HG03066 (cell line): ENCODE measurements at regions not wholly inside any gene's neighbourhood (a gene's known extent, or its start where the extent isn't known, plus 50 kb on each side); places are given as distances from the start of the nearest gene placed in this dataset.
"Not testable (repeated sequence)": the region's sequence is repeated elsewhere in the genome, so short reads cannot be mapped to it uniquely, and the experiment has no call there.

ENCODE experiments used
- ATAC-seq: cut with Tn5 transposase; IDR thresholded peaks from one replicate; pipeline ENCODE4 v1.9.1; 2021; ENCODE audit warnings: low read depth; ENCODE audit not compliant: unreplicated experiment

DNA sequence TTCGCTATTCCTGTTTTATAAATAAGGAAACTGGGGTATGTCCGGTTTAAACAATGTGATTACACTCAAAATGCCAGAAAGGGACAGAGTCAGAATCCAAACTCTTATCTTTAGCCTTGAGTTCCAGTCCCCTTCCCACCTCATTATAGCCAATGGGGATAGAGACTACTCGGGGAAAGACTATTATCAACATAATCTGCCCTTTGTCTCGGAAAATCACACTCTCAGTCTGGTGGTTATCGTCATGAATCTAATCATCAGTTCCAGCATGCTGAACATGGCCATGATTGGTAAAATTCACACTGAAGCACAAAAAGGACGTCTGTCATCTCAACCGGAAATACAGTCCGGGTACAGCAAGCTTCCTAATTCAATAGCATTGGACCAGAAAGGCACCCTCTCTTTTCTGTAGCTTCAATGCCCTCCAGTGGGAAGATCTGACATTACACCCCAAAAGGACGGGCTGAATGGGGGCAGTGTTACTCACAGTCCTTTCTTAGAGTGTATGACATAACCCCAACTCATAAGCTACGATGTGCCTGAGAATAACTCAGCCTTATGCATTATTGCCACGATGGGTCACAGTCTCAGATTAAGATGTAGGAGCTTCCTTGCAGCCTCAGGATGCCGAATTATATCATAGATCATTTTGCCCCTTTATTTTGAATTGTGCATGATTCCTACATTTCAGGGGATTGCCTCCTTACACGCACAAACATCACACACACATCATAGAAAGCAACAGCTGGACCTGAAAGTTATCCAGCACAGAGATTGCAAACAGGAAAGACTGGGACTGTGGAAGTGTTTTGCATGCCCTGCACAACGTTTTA lies 390.4 kb upstream of the LMCD1 start:
- peak; percentile 93 for ATAC-seq

DNA sequence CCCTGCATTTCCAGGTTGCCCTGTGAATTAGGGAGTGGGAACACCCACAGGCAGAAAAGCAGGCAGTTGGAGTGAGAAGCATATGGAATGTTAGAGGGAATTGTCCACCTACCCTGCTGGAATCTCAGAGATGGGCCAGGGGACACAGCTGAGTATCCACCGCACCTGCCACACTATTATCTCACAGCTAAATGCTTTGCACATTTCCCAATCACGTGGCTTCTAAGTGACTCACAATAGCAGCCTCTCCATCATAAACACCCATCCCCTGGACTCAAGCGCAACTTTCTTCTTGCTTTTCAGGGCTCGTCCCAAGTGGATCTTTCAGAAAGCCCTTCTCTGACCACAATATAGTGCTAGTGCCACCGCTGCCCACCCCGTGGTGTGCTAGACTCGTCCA lies 389.0 kb upstream of the LMCD1 start:
- ATAC-seq: no peak

DNA sequence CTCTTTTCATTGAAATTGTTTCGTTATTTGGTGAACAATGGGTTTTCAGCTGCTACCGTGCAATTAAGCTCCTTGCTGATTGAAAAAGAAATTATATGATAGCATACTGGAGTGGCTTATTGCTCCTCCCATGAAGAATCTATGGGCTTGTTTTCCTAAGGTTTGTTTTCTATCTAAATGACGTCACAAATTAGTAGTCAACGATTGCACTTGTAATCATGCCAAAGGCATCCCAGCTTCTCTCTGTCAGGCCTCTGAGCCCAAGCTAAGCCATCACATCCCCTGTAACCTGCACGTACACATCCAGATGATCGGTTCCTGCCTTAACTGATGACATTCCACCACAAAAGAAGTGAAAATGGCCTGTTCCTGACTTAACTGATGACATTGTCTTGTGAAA lies 388.0 kb upstream of the LMCD1 start:
- no peak for ATAC-seq

DNA sequence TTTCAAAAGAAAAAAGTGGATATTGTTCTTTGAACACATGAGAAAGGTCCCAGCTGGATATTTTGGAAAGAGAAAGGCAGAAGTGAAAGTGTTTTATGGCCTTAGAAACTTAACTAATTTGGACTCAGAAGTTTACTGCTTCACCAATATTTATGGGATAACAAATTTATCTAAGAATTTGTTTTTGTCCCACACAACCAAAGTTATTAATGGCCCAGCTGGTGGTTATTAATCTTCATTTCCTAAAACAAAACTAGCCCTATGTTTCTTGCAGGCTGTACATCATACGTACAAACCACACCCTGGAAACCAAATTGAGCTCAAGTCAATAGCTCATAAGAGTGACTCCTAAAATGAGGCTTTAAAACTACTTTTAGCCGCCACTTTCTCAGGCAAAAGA lies 372.9 kb upstream of the LMCD1 start:
- ATAC-seq: no peak

DNA sequence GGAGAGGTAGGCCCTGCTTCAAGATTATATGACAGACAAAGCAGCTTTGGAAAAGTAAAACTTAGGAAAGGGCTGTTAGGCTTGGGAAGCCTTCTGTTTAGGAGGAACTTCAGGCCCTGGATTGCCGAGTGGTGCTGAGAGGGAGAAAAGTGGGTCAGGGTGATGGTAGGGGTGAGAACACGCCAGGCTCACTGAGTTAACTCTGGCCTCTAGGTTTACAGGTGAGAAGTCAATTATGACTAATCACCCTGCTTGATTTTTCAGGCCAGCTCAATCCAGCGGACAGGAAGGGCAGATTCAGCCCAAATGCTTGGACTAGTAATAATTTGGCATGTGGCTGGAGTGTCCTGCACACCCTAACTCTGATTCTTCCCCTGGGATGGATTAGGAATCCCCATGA lies 365.1 kb upstream of the LMCD1 start:
- ATAC-seq: no peak

DNA sequence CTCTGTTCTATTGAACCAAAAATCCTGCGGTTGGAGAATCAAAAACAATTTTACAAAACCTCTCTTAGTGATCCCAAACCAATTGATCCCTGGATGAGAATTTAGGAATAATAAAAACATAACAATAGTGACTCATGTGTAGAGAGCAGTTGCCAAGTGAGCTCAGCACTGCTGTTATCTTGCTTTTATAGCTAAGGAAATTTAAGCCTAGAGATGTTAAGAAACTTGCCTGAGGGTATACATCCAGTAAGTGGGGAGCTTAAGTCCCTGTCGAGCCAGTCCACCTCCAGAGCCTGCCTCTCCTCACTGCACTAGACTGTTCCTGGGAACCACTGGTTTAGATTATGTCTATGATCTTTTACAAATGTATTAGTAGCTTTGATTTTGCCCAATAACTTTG lies 358.4 kb upstream of the LMCD1 start:
- ATAC-seq: no peak

DNA sequence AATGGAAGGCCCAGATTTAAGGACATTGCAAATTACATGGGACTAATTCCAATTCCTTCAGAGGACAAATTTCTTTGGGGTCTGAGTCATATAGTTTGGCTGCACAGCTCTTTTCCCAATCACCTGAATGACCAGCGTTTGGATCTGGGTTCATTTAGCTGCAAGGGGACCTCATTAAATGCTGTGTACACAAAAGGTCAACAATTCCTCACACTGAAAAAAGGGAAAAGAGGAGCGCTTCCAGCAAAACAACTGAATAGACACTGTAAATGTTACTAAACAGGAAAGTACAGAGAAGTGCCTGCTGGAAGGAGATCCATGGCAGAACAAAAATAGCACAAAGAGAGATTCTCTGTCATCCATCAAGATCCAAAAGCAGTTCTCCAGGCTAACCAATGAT lies 356.0 kb upstream of the LMCD1 start:
- ATAC-seq: no peak

DNA sequence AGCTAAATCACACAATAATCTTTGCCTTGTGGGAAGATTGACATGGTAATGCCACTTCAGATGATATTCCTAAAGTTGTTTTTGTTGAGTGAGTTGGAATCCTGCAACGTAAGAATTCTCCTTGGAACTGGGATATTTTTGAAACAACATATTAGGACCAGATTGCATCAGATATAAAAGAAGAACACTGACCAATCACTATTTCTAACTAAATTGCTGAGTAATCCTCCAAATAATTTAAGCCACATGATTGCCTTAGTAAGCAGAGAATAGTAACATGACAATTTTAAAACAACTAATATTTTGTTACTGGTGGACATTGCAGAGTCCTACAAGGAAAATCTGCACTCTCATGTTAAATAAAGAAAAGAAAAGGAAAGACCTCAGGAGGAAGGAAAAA lies 353.9 kb upstream of the LMCD1 start:
- no peak for ATAC-seq

DNA sequence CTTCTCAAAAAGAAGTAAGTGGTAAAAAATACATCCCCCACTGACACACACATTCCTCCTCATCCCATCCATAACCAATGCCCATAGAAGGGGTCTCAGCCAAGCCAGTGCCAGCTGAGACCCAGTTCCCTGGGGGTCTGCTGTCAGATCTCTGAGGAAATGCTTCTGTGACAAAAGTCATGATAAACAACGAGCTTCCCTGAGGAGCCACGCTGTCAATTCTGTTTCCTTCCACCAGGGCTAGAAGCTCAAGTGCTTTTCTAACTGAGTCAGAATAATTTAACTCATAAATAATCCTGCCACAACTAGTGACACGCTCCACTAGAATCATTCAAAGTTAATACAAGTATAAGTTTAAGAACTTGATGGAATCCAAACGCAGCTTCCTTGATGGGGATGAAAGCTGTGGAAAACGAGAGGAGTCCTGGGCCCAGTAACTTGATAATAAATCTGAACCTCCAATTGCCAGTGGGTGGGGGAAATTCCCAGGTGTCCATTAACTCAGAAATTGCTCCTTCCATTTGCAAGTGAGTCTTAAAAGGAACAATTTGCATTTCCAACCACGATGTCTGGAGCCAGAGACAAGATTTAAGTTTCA lies 348.7 kb upstream of the LMCD1 start:
- ATAC-seq: no peak

DNA sequence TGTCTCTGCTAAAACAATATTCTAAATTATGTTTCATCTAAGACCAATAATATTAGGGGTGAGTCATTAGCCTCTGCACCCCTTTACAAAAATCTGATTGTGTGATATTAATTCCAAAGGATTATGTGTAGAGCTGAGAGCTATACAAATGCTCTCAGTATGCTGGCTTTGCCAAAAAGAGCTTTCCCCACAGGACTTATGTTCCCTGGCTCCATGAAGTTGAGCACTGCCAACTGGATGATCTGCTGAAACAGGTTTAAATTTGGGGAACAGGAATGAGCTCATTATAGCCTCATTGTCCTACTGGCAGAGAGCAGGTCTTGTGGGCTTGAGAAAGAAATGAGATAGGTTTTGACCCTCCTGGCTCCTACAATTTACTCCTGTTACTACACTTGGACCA lies 347.8 kb upstream of the LMCD1 start:
- ATAC-seq: no peak

DNA sequence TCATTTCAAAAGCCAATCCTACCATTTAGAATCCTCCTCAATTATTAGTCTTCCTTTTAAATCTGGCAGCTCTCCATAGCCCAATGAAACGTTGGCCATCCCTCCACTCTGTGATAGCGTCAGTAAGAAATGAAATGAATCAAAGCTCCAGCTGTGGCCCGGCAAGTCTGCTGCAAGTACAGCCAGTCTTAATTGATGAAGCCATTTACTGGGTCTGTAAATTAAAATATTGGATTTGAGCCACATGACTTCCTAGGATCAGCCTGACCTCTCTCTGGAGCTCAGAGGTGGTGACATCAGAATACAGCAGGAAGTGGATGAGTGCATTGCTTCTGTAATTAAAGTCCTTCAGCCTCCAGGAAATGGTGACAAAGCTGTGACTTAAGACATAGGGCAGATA lies 347.0 kb upstream of the LMCD1 start:
- ATAC-seq: no peak

DNA sequence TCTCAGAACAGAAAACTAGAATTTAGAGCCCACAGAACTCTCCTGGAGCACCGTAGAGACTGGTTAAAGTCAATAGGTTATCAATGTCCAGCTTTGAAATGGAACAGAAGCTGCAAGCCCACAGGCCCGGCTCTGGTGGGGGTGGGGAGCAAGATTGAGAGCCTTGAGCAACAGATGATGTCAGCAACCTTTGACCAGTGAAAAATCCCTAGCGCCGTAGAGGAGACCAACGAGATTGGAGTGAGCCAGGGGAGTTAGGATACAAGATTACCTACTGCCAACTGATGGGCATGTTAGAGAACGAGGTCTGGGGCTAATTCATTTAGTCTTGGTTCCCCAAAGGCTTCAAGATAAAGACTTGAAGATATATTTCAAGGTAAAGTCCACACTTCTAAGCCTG lies 345.5 kb upstream of the LMCD1 start:
- no peak for ATAC-seq

DNA sequence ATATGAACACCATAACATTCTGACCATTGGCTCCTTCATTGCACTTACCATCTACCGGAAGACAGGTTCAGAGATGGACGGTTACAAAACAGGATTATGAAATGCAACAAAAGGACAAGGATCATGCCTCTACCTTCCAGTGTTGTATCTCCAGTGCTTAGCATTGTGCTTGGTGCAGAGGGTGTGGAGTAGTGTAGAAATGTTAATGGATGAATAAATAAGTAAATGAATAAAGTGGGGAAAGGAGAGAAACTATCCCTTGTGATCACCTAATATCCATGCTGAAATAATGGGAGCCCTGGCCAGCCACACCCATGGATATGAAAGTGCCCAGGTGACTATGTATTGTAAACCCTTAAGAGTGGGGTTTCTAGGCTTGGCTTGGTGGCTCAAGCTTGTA lies 344.8 kb upstream of the LMCD1 start:
- no peak for ATAC-seq

DNA sequence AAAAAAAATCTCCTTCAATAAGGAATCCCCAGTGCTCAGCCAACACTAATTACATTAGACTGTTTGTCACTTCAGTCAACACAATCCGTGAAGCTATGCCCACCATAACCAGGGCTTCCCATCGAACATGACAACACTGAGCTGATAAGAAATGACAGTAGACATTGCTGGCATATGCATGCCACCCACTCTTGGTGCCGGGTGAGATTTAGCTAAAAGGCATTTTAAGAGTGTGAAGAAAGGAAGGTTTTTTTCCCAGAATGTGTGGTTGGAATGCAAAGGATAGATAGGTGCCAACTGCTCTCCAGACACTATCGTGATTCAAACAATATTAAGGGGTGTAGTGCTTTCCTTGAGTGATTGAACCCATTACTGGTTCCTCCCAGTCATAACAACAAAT lies 344.0 kb upstream of the LMCD1 start:
- ATAC-seq: no peak

DNA sequence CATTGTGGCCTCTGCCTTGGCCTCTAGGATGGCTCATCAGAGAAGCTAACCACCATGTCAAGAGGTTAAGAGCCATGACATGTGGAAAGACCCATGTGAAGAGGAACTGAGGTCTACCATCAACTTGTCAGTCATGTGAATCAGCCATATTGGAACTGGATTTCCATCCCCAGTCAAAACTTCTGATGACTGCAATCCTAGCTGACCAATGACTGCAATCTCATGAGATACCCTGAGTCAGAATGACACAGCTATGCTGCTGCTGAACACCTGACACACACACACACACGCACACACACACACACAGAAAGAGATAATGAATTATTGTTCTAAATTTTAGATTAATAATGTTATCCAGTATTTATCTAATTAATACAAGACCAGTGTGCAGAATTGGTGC lies 337.5 kb upstream of the LMCD1 start:
- no peak for ATAC-seq

DNA sequence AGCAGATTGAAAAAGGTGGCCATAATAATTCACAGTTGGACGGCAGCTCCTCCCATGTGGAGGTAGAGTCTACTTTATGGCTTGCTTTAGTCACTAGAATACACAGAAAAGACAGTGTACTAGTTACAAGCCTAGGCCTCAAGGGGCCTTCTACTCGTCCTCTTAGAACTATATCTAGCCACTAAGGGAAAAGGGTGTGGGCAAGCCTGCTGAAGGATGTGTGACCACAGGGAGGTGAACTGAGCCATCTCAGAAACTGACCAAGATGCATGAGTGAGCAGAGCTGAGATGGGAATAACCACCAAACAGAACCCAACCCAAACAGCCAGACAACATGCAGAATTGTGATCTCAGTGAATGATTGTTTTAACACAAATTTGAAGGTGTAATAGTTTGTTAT lies 335.6 kb upstream of the LMCD1 start:
- ATAC-seq: no peak

DNA sequence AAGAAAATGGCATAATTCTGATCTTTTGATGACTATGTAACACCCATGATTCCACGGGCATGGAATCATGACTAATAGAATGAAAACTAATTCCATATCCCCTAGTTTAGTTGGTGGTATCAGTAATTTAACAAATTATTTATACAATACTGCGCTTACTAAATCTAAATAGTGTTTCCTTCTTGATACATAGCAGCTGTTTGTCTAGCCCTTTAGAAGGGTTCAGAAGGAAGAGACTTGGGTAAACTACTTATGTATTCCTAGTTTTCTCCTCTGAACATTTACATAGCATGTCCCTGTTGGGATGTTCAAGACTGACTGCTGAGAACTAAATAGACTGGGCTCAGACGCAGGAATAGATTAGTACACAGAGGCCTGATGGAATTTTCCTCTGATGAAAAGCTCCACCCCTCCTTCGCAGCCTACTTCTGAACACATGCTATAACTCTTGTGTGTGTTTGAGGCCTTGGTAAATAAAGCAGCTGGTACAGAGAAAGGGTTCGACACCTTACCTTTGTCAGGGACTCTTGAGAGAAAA lies 330.6 kb upstream of the LMCD1 start:
- ATAC-seq: no peak

DNA sequence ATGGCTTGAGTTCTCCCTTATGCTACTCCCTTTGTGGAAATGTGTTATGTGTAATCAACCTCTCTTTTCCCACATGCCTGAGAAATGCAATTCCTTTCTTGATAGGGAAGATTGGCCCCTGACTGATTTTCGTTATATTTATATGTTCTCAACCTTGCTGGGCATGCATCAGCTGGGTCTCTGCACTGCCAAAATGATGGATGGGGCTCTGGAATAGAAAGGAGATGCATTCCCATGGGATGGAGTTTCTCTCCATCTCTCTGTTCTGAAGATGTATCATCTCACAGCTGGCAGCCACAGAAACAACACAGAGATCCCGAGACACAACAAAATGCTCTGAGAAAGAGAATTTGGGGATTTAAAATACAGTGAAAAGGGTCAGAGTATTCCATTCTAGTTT lies 327.7 kb upstream of the LMCD1 start:
- no peak for ATAC-seq

DNA sequence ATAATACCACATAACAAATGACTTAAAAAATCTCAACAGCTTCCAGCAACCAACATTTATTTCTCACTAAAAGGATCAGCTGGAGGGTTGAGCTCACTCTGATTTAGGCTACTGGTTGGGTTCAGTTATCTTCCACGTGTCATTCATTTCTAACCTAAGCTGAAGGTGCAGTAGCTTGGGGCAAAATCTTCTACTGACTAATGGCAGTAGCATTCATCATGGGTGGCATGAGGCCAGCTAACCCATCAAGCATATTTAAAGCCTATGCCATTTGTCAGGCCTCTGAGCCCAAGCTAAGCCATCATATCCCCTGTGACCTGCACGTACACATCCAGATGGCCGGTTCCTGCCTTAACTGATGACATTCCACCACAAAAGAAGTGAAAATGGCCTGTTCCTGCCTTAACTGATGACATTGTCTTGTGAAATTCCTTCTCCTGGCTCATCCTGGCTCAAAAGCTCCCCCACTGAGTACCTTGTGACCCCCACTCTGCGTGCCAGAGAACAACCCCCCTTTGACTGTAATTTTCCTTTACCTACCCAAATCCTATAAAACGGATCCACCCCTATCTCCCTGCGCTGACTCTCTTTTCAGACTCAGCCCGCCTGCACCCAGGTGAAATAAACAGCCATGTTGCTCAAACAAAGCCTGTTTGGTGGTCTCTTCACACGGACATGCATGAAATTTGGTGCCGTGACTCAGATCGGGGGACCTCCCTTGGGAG lies 324.7 kb upstream of the LMCD1 start:
- not testable (repeated sequence) for ATAC-seq

DNA sequence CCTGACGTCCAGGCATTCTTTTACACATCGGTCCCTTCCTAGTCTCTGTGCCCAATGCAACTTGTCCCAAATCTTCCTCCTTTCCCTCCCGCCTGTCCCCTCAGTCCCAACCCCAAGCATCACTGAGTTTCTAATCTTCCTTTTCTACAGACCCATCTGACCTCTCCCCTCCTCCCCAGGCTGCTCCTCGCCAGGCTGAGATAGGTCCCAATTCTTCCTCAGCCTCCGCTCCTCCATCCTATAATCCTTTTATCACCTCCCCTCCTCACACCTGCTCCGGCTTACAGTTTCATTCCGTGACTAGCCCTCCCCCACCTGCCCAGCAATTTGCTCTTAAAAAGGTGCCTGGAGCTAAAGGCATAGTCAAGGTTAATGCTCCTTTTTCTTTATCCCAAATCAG lies 323.1 kb upstream of the LMCD1 start:
- not testable (repeated sequence) for ATAC-seq

DNA sequence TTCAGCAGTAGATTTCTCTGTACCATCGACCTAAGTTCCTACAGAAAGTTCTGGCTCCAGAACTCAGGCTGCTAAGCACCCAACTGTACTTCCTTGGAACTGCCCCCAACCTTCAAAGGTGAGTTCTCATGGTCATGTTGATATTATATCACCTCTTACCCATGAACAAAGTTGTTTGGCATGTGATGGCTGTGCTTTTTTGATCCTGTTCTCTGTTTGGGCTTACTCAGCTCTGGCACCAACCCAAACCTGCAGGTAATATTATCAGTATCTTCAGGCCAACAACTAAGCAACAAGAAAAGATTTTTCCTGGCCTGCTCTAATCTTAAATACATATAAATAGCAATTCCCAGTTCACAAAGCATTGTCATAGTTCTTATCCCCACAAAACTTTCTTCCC lies 318.7 kb upstream of the LMCD1 start:
- ATAC-seq: no peak

DNA sequence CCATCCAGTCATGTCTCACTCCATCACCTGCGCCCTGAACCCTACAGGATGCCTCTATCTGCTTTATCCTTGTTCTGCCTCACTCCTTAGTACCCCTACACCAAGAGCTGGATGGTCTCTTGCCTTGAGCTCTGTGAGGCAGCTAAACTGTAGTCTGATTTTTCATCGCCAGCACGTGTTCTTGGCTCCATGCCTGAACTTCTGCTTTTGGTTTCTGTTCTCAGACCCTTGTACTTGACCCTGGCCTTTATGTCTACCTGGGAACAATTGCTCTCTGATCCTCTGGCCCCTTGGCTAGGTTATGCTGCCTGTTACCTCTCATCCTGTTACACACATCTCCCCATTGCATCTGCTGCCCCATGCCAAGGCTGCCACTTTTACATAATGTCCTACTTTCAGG lies 318.0 kb upstream of the LMCD1 start:
- peak; percentile 63 for ATAC-seq
